Panc1 (cell line): ENCODE measurements at regions not wholly inside any gene's neighbourhood (a gene's known extent, or its start where the extent isn't known, plus 50 kb on each side); places are given as distances from the start of the nearest gene placed in this dataset.

ENCODE experiments used
- ATAC-seq: fragments of 200-7000 bp; cut with Tn5 transposase; 2 replicates; pipeline ENCODE4 v1.9.1; 2020; ENCODE audit warnings: mild to moderate bottlenecking, moderate library complexity
- BruUV-seq: library from RNA; stranded (reverse); fragments of 400-500 nt; replicated peaks from 2 replicates; lab custom pipeline; 2021; lab: Mats Ljungman, UMichigan
- CTCF ChIA-PET: fragments of 300-600 bp; sonication (Branson Sonifier 250); formaldehyde crosslinking; loops from one replicate; lab custom pipeline; 2022; ENCODE audit warnings: antibody characterized with exemption; lab: Charles Lee
- POLR2A ChIA-PET: fragments of 300-600 bp; sonication (Branson Sonifier 250); formaldehyde crosslinking; loops from one replicate; lab custom pipeline; 2022; ENCODE audit warnings: antibody characterized with exemption; lab: Charles Lee
- DNase-seq: peaks from one replicate; pipeline ENCODE4 v3.0.0-alpha.2; 2010; ENCODE audit warnings: low read depth, low spot score
- H3K27ac ChIP-seq: 2 replicates; pipeline ENCODE4 v1.5.1; 2011; ENCODE audit warnings: mild to moderate bottlenecking, low read length, inconsistent platforms
- H3K27me3 ChIP-seq: fragments of 200-500 bp; sonication (Bioruptor generic); 2 replicates; pipeline ENCODE4 v1.6.0; 2014; ENCODE audit warnings: low read length, inconsistent platforms; ENCODE audit not compliant: control insufficient read depth, insufficient read depth
- H3K36me3 ChIP-seq: fragments of 200-500 bp; sonication (Bioruptor generic); 2 replicates; pipeline ENCODE4 v1.5.1; 2014; ENCODE audit warnings: inconsistent platforms, mild to moderate bottlenecking, low read length, moderate library complexity; ENCODE audit not compliant: control insufficient read depth, insufficient read depth
- H3K4me1 ChIP-seq: 2 replicates; pipeline ENCODE4 v1.5.1; 2011; ENCODE audit warnings: inconsistent platforms, mild to moderate bottlenecking, low read length, moderate library complexity; ENCODE audit not compliant: control insufficient read depth, insufficient read depth
- H3K4me3 ChIP-seq, 2 experiments: 2 replicates each; pipeline ENCODE4 v1.5.1; 2011 to 2012; ENCODE audit warnings: low read depth in 2 of 2, low read length in 2 of 2, mild to moderate bottlenecking in 2 of 2, inconsistent platforms in 1 of 2, moderate library complexity in 1 of 2
- H3K9me3 ChIP-seq: fragments of 200-500 bp; sonication (Bioruptor generic); 2 replicates; pipeline ENCODE4 v1.5.1; 2014; ENCODE audit warnings: low read depth, mild to moderate bottlenecking, inconsistent platforms, low read length, moderate library complexity; ENCODE audit not compliant: control insufficient read depth, insufficient read depth
- CTCF ChIP-seq: fragments of 450-650 bp; IDR thresholded peaks from 2 replicates; pipeline ENCODE4 v1.5.1; 2017; ENCODE audit warnings: mild to moderate bottlenecking
- POLR2AphosphoS5 ChIP-seq: IDR thresholded peaks from 2 replicates; pipeline ENCODE4 v1.6.1; 2012; ENCODE audit warnings: mild to moderate bottlenecking, low read depth, low read length, moderate library complexity
- REST ChIP-seq, 2 experiments: IDR thresholded peaks; 2 replicates each; pipeline ENCODE4 v1.6.1; 2011 to 2012; ENCODE audit warnings: low read depth in 2 of 2, control low read depth in 1 of 2, low read length in 1 of 2, mild to moderate bottlenecking in 1 of 2, moderate library complexity in 1 of 2; ENCODE audit not compliant: insufficient read depth in 1 of 2
- SIN3A ChIP-seq: IDR thresholded peaks from 2 replicates; pipeline ENCODE4 v1.6.1; 2012; ENCODE audit warnings: low read depth, mild to moderate bottlenecking, low read length, moderate library complexity, borderline replicate concordance; ENCODE audit not compliant: insufficient read depth
- TCF7L2 ChIP-seq: IDR thresholded peaks from 2 replicates; pipeline ENCODE4 v1.6.1; 2011; ENCODE audit warnings: mild to moderate bottlenecking, low read depth, low read length, inconsistent platforms
- in situ Hi-C: cut with HindIII; loops from 2 replicates; pipeline ENCODE4 v1.10.0; 2016; ENCODE audit warnings: low sequenced_read_pairs, low pct_unique_long_range_greater_than_20kb
- intact Hi-C: fragments of 100-400 bp; cut with micrococcal nuclease; formaldehyde crosslinking; loops from one replicate; pipeline ENCODE4 v1.10.0; 2022; ENCODE audit not compliant: unreplicated experiment

- no TSS peak for BruUV-seq
- no peak overlapping the region for H3K27ac ChIP-seq
- H3K9me3 ChIP-seq, result no peaks in the 10 kb centered on the region
- ATAC-seq, result no peak
- CTCF ChIA-PET, result no interaction called here
- H3K27me3 ChIP-seq, result no peaks in the 10 kb centered on the region
- 0 out of 2 replicates have a peak, but pooled peaks have one; percentile 7 for TF ChIP-seq CTCF
- no peak for TF ChIP-seq TCF7L2
- no peak for DNase-seq
- intact Hi-C loops, result no loop called here
- POLR2A ChIA-PET, result no interaction called here
- no peaks in the 10 kb centered on the region for H3K4me1 ChIP-seq
- in situ Hi-C loops, result no loop called here
- H3K36me3 ChIP-seq, result no peaks in the 10 kb centered on the region
- no peak overlapping the region for H3K4me3 ChIP-seq
Measured at GRCh38 chr12:14138495-14138894, 157.1 kb upstream of the GRIN2B start.

- CTCF ChIA-PET, result no interaction called here
Measured at GRCh38 chr12:14148489-14149270, 167.3 kb upstream of the GRIN2B start.

More at GRCh38 chr12:14148489-14149270, 167.3 kb upstream of the GRIN2B start:
- H3K27ac ChIP-seq, result no peak overlapping the region
- DNase-seq (no peak), ATAC-seq (no peak)
- in situ Hi-C loops (no loop called here), intact Hi-C loops (no loop called here)
- H3K27me3 ChIP-seq, result no peaks in the 10 kb centered on the region
- no peaks in the 10 kb centered on the region for H3K36me3 ChIP-seq
- no peak for TF ChIP-seq REST (IDR thresholded peaks at IDR 0.05; ENCODE audit: insufficient read depth in 1 of 2, low read depth in 2 of 2, low read length in 1 of 2)
- no peak for TF ChIP-seq SIN3A
- TF ChIP-seq TCF7L2, result no peak
- no peak for TF ChIP-seq CTCF
- TF ChIP-seq POLR2AphosphoS5, result no peak
- no peak overlapping the region for H3K4me3 ChIP-seq
- no peaks in the 10 kb centered on the region for H3K4me1 ChIP-seq
- BruUV-seq, result no TSS peak
- no peaks in the 10 kb centered on the region for H3K9me3 ChIP-seq
- POLR2A ChIA-PET, result no interaction called here
